ENCODE measurements at regions not wholly inside any gene's neighbourhood (a gene's known extent, or its start where the extent isn't known, plus 50 kb on each side); places are given as distances from the start of the nearest gene placed in this dataset.

DNA sequence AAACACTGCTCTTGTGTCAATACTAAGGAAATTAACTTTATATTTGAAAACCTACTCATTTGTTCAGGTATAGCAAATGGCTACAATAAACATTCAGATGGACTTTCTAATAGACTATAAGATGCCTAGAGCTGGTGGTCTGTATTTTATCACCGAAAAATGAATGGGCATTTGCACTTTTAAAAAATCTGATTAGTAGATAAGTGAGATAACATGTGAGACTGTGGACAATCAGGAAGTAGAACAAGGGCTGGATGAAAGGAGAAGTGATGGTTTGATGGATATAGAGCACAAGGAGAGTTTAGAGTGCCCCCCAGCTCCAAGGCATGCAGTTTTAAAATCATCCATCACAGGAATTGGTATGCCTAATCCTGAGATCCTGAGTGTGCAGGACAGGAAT is 308.4 kb upstream of the RARB start:
- H3K4me3 ChIP-seq (ENCODE audit: low read depth, low read length), result no peak overlapping the region
- no peak for DNase-seq (ENCODE audit: low read depth)
- no peak for TF ChIP-seq MYC (IDR thresholded peaks at IDR 0.05; ENCODE audit: low read depth, low read length)
- TF ChIP-seq POLR2A (IDR thresholded peaks at IDR 0.05; ENCODE audit: extremely low read depth, insufficient read length), result no peak
- no peak for TF ChIP-seq MAX (IDR thresholded peaks at IDR 0.05; ENCODE audit: low read depth, low read length)
- TF ChIP-seq CTCF (IDR thresholded peaks at IDR 0.05; ENCODE audit: low read depth, low read length), result no peak

DNA sequence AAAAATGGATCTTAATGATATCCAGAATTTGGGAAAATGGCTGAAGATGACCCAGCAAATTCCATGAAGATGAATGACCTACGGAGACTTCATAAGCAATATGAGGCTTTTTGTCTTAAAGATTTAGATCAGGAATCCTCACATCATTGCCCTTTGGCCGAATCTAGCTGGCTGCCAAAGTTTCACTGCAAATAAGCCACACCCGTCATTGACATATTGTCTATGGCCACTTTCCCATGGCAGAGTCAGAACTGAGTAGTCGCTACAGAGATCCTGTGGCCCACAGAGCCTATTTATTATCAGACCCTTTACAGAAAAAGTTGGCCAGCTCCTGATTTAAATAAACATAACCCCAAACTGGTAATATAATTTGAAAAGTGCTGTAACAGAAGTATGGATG is 307.4 kb upstream of the RARB start:
- DNase-seq (ENCODE audit: low read depth), result no peak
- H3K4me3 ChIP-seq (ENCODE audit: low read depth, low read length), result no peak overlapping the region
- no peak for TF ChIP-seq MYC (IDR thresholded peaks at IDR 0.05; ENCODE audit: low read depth, low read length)
- no peak for TF ChIP-seq CTCF (IDR thresholded peaks at IDR 0.05; ENCODE audit: low read depth, low read length)
- no peak for TF ChIP-seq MAX (IDR thresholded peaks at IDR 0.05; ENCODE audit: low read depth, low read length)
- TF ChIP-seq POLR2A (IDR thresholded peaks at IDR 0.05; ENCODE audit: extremely low read depth, insufficient read length), result no peak

- DNase-seq (ENCODE audit: low read depth), result no peak
- TF ChIP-seq MYC (IDR thresholded peaks at IDR 0.05; ENCODE audit: low read depth, low read length) (no peak), CTCF (IDR thresholded peaks at IDR 0.05; ENCODE audit: low read depth, low read length) (no peak), MAX (IDR thresholded peaks at IDR 0.05; ENCODE audit: low read depth, low read length) (no peak), POLR2A (IDR thresholded peaks at IDR 0.05; ENCODE audit: extremely low read depth, insufficient read length) (no peak)
- no peak overlapping the region for H3K4me3 ChIP-seq (ENCODE audit: low read depth, low read length)
These were observed 302.9 kb upstream of the RARB start for GRCh38 chr3:25125201-25125600.

- TF ChIP-seq POLR2A (IDR thresholded peaks at IDR 0.05; ENCODE audit: extremely low read depth, insufficient read length) (no peak), MYC (IDR thresholded peaks at IDR 0.05; ENCODE audit: low read depth, low read length) (no peak), CTCF (IDR thresholded peaks at IDR 0.05; ENCODE audit: low read depth, low read length) (no peak), MAX (IDR thresholded peaks at IDR 0.05; ENCODE audit: low read depth, low read length) (no peak)
- DNase-seq (ENCODE audit: low read depth), result no peak
- H3K4me3 ChIP-seq (ENCODE audit: low read depth, low read length), result no peak overlapping the region
These were observed 299.3 kb upstream of the RARB start for GRCh38 chr3:25128735-25129134.

DNA sequence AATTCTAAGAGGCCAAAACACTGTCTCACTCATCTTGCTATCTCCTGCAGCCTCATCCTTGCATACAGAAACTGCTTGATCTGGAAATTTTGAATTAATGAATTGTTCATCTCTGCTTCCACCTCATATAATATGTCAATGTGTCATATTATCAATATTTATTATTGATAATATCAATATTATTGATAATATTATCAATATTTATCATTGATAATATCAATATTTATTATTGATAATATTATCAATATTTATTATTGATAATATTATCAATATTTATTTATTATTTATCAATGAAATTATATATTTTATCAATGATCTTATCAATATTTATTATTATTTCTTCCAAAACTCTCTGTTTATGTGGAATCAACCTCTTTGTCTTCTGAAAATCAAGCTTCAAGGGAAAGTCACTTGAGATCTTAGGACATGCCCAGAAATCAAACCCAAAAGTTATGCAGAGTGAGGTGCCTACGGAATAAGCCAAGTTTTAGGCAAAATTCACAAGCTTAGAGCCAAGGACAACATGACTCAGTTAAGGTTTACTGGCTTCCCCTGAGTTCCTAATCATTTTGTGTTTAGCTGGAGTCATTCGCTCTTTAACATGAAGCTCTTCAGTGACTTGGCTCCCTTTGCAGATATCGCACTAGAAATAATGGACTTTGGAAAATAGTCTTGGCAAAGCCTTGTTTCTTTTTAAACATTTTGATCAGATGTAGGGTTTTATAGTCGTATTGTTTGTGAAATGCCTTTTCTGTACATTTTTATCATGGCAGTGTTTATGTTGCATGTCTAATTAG is 297.1 kb upstream of the RARB start:
- no peak for TF ChIP-seq MAX (IDR thresholded peaks at IDR 0.05; ENCODE audit: low read depth, low read length)
- TF ChIP-seq POLR2A (IDR thresholded peaks at IDR 0.05; ENCODE audit: extremely low read depth, insufficient read length), result no peak
- TF ChIP-seq MYC (IDR thresholded peaks at IDR 0.05; ENCODE audit: low read depth, low read length), result no peak
- TF ChIP-seq CTCF (IDR thresholded peaks at IDR 0.05; ENCODE audit: low read depth, low read length), result no peak
- DNase-seq (ENCODE audit: low read depth), result no peak
- no peak overlapping the region for H3K4me3 ChIP-seq (ENCODE audit: low read depth, low read length)

All from NB4 (cell line).